ENCODE measurements at regions not wholly inside any gene's neighbourhood (a gene's known extent, or its start where the extent isn't known, plus 50 kb on each side); places are given as distances from the start of the nearest gene placed in this dataset.

DNA sequence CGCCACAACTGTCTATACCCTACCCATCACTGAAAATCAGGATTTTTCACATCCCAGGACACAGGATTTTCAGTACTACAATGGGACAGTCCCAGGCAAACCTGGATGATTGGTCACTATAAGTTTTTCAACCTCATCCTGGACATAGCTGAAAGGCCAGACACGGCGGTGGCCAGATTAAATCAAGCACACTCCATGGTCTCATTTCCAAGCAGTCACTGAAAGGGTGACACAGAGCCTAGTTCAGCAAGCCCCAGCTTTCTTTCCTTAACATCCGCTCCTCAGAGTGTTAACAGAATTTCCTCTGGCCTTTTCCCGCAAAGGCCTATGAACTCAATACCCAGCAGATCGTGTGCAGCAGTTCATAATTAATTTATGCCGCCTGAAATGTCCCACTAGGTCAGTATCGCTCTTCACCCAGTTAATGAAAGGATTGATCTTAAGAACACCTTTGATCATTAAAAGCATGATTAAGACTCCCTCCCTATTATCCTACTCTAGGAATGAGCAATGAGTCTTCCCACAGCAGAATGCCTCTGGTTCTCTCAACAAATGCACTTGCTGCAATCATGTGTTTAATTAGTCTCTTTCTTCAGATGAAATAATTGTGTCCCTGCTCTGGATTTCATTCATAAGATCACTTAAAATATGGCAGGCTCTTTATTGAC is 104.0 kb upstream of the NANOS1 start:
- in situ Hi-C loops (cut with HindIII; ENCODE audit: low sequenced_read_pairs) = no loop called here
- no peak for DNase-seq (ENCODE audit: low read depth)
- TF ChIP-seq, protein P1, sequence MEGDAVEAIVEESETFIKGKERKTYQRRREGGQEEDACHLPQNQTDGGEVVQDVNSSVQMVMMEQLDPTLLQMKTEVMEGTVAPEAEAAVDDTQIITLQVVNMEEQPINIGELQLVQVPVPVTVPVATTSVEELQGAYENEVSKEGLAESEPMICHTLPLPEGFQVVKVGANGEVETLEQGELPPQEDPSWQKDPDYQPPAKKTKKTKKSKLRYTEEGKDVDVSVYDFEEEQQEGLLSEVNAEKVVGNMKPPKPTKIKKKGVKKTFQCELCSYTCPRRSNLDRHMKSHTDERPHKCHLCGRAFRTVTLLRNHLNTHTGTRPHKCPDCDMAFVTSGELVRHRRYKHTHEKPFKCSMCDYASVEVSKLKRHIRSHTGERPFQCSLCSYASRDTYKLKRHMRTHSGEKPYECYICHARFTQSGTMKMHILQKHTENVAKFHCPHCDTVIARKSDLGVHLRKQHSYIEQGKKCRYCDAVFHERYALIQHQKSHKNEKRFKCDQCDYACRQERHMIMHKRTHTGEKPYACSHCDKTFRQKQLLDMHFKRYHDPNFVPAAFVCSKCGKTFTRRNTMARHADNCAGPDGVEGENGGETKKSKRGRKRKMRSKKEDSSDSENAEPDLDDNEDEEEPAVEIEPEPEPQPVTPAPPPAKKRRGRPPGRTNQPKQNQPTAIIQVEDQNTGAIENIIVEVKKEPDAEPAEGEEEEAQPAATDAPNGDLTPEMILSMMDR (IDR thresholded peaks at IDR 0.05; ENCODE audit: low read depth, low read length, missing control alignments) = no peak
- H3K4me3 ChIP-seq (ENCODE audit: low read depth, low read length) = no peak overlapping the region

DNA sequence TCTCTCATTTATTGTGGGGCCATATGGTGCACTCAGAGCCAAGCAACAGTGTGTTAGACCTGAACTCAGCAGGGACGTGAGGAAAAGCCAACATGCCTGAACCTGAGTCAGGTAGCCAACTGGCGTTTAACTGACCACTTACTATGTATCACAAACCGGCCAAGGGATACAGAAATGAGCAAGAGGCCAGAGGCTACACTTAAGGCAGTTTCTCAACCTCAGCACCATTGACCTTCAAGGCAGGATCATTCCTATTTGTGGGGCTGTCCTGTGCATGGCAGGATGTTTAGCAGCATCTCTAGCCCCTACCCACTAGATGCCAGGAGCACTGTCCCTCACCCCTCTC is 103.5 kb upstream of the NANOS1 start:
- in situ Hi-C loops (cut with HindIII; ENCODE audit: low sequenced_read_pairs) = no loop called here
- TF ChIP-seq, protein P1 (IDR thresholded peaks at IDR 0.05; ENCODE audit: low read depth, low read length, missing control alignments) = no peak
- H3K4me3 ChIP-seq (ENCODE audit: low read depth, low read length) = no peak overlapping the region
- DNase-seq (ENCODE audit: low read depth) = no peak

DNA sequence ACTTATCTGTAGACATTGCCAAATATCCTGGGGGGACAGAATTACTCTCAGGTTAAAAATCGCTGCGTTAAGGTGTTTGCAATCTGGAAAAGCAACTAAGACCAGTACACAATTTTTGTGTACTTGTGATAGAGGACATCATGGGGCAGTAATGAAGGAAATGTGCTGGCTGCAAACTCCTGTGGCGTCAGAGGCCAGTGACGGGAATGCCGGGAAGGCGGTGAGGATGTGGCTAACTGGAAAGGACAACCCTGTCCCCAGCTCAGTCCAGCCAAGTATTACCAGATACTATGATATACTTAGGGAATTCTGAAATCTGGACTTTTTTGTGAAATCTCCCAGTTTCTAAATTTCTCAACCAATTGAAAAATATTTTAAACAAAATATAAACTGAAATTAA is 103.1 kb upstream of the NANOS1 start:
- in situ Hi-C loops (cut with HindIII; ENCODE audit: low sequenced_read_pairs) = no loop called here
- no peak overlapping the region for H3K4me3 ChIP-seq (ENCODE audit: low read depth, low read length)
- TF ChIP-seq, protein P1 (IDR thresholded peaks at IDR 0.05; ENCODE audit: low read depth, low read length, missing control alignments) = no peak
- no peak for DNase-seq (ENCODE audit: low read depth)

DNA sequence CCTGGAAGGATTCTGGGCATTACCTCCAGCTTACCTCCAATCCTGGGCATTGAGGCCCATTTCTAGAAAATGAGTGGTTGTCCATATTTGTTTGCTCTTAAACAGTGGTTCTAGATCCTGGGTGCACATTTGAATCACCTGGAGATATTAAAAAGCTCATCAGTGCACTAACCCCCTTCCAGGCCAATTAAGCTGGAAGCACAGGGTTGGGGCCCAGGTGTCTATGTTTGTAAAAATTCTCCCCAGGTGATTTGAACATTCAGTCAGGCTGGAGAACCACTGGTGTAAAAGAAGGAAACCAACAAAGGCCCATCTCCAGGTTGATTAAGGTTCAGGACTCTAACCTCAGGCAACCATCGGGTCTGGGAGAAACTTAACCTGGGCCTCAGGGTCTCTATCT is 102.6 kb upstream of the NANOS1 start:
- in situ Hi-C loops (cut with HindIII; ENCODE audit: low sequenced_read_pairs) = no loop called here
- TF ChIP-seq, protein P1 (IDR thresholded peaks at IDR 0.05; ENCODE audit: low read depth, low read length, missing control alignments) = no peak
- H3K4me3 ChIP-seq (ENCODE audit: low read depth, low read length) = no peak overlapping the region
- no peak for DNase-seq (ENCODE audit: low read depth)

DNA sequence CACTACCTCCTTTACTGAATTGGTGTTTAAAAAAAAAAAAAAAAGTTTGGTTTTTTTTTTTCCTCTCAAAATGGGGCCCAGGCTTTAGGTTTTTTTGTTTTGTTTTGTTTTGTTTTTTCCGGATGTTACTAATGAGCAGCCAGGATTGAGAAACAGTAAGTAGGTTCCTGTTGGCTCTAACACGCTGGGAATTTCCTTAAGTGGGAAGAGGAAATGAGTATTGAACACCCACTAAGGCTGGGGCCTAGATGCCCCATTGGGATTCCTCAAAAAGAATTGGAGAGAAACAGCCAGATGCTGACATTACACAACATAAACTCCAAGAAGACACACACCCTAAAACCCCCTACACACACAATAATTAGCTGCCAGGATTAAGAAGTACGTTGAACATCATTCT is 102.2 kb upstream of the NANOS1 start:
- in situ Hi-C loops (cut with HindIII; ENCODE audit: low sequenced_read_pairs) = no loop called here
- no peak for DNase-seq (ENCODE audit: low read depth)
- H3K4me3 ChIP-seq (ENCODE audit: low read depth, low read length) = no peak overlapping the region
- TF ChIP-seq, protein P1 (IDR thresholded peaks at IDR 0.05; ENCODE audit: low read depth, low read length, missing control alignments) = no peak

DNA sequence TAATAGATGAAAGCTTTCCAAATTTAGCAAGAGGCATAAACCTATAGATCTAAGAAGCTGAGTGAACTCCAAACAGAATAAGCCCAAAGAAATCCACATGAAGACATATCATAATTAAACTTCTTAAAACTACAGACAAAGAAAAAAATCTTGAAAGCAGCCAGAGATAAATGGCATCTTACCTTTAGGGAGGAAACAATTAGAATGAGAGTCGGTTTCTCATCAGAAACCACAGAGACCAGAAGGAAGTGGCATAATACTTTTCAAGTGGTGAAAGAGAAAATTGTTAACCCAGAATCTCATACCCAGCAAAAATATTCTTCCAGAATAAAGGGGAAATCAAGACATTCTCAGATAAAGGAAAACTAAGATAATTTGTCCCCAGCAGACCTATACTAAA is 98.9 kb upstream of the NANOS1 start:
- H3K4me3 ChIP-seq (ENCODE audit: low read depth, low read length) = no peak overlapping the region
- TF ChIP-seq, protein P1 (IDR thresholded peaks at IDR 0.05; ENCODE audit: low read depth, low read length, missing control alignments) = no peak
- DNase-seq (ENCODE audit: low read depth) = no peak
- in situ Hi-C loops (cut with HindIII; ENCODE audit: low sequenced_read_pairs) = no loop called here

Measured in astrocyte of the cerebellum (primary cell).